ENCODE measurements at regions not wholly inside any gene's neighbourhood (a gene's known extent, or its start where the extent isn't known, plus 50 kb on each side); places are given as distances from the start of the nearest gene placed in this dataset.
"Not testable (repeated sequence)": the region's sequence is repeated elsewhere in the genome, so short reads cannot be mapped to it uniquely, and the experiment has no call there.

DNA sequence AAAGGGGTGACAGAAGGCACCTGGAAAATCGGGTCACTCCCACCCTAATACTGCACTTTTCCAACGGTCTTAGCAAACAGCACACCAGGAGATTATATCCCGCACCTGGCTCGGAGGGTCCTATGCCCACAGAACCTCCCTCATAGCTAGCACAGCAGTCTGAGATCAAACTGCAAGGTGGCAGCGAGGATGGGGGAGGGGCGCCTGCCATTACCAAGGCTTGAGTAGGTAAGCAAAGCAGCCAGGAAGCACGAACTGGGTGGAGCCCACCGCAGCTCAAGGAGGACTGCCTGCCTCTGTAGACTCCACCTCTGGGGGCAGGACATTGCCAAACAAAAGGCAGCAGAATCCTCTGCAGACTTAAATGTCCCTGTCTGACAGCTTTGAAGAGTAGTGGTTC, 101.8 kb downstream of the TBX20 start:
- not testable (repeated sequence) for DNase-seq

GRCh38 chr7:35148030-35148429, 105.9 kb downstream of the TBX20 start:
- not testable (repeated sequence) for DNase-seq

DNA sequence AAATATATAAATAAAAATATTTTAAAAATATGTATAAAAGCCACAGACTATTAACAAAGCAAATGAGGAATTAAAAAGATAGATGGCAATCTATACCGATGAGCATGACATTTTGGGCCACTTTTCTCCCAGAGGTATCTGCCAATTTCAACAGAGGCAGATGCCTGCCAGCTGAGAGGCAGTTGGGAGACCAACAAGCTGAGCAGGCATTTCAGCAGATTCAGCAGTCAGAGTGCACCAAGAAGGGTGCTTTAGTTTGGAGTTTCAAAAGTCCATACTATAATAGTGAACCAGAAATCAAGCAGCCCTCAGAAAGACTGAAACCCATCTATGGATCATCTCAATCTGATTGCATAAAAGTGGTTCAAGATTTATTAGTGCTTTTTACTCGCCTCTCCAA, 104.8 kb upstream of the DPY19L1 start:
- DNase-seq, result not testable (repeated sequence)

DNA sequence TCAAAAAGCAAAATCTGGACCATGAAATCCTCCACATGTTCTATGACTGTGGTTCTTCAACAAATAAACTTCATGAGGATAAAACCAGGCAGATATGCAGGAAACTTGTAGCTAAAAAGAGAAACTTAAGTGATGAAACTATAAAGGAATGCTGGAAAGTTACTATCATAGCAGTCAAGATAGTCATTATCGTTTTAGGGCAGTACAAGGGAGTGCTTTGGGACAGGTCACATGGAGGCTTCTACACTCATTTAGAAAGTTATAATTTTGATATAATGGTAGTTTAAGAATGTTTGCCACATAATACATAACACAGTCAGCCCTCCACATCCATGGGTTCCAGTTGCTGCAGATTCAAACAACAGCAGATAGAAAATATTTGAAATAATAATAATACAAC, 102.0 kb upstream of the DPY19L1 start:
- not testable (repeated sequence) for DNase-seq

DNA sequence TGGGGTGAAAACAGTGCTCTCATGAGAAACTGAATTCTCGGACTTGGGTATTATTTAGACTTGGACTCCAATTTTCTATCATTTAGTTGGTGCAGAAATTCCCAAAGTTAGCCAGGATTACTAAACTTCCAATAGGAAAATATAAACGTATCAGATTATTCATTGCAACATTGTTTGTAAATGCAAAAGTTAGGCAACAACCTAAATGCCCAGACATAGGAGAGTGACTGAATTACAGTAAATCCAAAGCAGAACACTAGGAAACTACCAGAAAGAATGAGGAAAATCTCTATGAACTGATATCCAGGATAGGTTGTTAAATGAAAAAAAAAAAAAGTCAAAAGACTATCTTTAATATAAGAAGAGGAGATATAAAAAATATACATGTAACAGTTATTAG, 96.2 kb upstream of the DPY19L1 start:
- not testable (repeated sequence) for DNase-seq

- DNase-seq, result not testable (repeated sequence)
These were observed 95.7 kb upstream of the DPY19L1 start for GRCh38 chr7:35133011-35133410.

DNA sequence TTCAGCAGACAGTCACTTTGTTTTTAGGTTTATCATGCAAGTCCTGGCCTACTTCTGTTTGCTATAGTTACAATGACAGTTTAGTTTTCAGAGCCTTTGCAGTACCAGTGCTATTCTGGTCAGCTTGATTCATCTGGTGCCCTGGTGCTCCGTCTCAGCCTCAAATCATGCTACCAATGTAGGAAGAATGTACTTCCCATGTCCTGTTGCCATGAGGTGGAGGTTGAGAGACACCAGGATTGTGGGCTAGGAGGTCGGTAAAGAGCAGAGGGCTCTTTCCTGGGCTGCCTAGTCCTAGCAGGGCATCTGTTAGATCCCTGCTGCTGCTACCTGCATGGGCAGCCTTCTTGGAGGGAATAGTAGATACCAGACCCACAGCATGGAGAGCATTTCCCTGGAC, 91.4 kb upstream of the DPY19L1 start:
- DNase-seq, result not testable (repeated sequence)

DNA sequence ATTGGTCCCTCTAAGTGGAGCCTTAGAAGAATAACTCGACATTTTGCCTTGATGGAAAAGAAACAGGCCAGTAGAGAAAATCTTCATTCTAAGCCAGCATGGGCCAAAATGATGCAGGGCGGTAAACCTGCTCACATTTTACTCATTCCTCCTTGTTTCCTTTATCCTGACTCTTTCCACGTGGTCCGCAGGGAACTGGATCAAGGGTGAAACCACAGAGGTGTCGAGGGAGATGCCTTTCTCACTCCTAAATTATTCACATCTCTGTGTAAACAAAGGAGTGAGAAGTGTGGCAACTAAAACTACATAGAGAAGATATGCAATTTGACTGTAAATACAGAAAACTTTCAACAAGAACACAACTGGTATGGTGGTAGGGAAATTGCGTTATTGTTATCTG, 81.2 kb upstream of the DPY19L1 start:
- DNase-seq, result not testable (repeated sequence)

DNA sequence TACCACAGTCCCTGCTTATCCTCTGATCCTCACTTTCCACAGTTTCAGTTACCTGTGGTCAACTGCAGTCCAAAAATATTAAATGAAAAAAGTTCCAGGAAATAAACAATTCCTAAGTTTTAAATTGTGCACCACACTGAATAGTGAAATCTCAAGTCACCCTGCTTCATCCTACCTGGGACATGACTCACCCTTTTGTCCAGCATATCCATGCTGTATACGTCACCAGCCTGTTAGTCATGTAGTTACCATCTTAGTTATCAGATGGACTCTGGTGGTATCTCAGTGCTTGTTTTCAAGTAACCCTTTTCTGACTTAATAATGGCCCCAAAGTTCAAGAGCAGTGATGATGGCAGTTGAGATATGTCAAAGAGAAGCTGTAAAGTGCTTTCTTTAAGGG, 69.4 kb upstream of the DPY19L1 start:
- peak in 1 of 2 experiments; percentile 2 for DNase-seq

DNA sequence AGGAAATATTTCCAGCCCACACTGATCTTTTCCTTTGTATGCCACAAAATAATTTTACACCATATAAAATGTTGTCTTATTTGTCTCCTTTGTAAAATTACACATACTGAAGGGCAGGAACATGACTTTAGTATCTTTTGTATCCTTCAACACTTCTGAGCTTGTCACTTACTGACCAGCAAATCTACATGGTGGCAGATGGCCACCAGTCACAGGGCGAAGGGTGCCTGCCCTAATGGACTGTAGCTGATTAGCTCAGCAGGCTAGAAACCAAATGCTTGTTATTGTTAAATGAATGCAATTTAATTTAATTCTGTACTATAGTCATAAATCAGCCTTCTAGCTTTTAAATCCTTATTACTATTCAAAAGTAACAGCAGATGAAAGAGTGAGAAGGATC, 68.2 kb upstream of the DPY19L1 start:
- DNase-seq, result not testable (repeated sequence)

- not testable (repeated sequence) for DNase-seq
These were observed 65.6 kb upstream of the DPY19L1 start for GRCh38 chr7:35102845-35103244.

- DNase-seq, result not testable (repeated sequence)
These were observed 55.7 kb upstream of the DPY19L1 start for GRCh38 chr7:35092961-35093360.
